ENCODE measurements at regions not wholly inside any gene's neighbourhood (a gene's known extent, or its start where the extent isn't known, plus 50 kb on each side); places are given as distances from the start of the nearest gene placed in this dataset.
"Not testable (repeated sequence)": the region's sequence is repeated elsewhere in the genome, so short reads cannot be mapped to it uniquely, and the experiment has no call there.

DNA sequence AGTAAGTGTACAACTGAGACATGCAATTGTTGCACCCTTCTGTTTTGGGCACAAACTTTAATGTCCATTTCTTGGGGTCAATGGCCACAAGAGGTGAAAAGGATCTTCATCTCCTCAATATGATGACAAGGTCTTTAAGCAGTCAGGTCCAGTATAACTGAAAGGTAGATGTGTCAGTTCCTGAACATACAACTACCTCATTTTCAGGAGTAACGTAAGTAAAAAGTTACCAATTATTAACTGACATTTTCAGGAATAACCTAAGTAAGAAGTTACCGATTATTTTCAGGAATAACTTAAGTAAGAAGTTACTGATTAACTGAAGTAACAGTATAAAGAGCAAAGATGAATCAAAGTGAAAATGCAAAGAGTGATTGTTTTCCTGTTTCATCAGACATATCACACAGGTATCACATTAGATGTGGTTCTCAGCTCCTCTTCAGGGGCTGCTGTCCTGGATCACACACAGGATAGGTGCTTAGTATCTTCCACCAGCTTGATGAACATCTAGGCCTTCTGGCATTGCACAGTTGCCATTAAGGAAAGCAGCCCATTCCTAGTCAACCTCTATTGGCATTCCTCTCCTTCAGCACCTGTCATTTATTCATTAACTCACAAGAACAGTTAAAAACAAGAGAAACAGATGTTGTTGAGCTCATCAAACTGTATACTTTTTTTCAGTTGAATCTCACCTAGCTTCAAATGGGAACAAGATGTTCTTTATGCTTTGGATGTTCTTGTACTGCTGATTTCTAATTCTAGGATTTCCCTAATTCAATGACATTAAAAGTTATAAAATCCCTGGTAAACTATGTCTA, 200.0 kb downstream of the FOXG1 start:
- DNase-seq (ENCODE audit: low read depth), result no peak
- TF ChIP-seq, protein P1, sequence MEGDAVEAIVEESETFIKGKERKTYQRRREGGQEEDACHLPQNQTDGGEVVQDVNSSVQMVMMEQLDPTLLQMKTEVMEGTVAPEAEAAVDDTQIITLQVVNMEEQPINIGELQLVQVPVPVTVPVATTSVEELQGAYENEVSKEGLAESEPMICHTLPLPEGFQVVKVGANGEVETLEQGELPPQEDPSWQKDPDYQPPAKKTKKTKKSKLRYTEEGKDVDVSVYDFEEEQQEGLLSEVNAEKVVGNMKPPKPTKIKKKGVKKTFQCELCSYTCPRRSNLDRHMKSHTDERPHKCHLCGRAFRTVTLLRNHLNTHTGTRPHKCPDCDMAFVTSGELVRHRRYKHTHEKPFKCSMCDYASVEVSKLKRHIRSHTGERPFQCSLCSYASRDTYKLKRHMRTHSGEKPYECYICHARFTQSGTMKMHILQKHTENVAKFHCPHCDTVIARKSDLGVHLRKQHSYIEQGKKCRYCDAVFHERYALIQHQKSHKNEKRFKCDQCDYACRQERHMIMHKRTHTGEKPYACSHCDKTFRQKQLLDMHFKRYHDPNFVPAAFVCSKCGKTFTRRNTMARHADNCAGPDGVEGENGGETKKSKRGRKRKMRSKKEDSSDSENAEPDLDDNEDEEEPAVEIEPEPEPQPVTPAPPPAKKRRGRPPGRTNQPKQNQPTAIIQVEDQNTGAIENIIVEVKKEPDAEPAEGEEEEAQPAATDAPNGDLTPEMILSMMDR (conservative IDR thresholded peaks at IDR 0.05; ENCODE audit: low read depth, low read length), result no peak
- no peak overlapping the region for H3K4me3 ChIP-seq (ENCODE audit: low read length)

DNA sequence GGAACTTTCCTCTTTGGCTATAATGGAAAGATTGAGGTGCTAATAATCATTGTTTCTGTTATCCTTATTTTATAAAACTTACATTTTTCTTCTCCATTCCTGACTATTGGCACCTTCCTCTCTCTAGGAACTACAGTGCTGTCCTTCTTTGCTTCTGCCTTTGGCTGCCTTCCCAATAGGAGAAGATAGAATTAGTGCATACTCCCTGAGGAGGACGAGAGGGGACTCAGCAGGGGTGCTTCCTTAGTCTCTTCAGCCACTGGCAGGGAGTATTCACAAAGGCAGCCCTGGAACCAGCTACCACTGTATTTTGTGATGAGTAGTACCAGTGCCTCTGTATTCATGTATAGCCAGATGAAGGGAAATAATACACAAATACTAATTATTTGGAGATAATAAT, 208.5 kb downstream of the FOXG1 start:
- no peak for DNase-seq (ENCODE audit: low read depth)
- H3K4me3 ChIP-seq (ENCODE audit: low read length), result no peak overlapping the region
- TF ChIP-seq, protein P1 (conservative IDR thresholded peaks at IDR 0.05; ENCODE audit: low read depth, low read length), result no peak

DNA sequence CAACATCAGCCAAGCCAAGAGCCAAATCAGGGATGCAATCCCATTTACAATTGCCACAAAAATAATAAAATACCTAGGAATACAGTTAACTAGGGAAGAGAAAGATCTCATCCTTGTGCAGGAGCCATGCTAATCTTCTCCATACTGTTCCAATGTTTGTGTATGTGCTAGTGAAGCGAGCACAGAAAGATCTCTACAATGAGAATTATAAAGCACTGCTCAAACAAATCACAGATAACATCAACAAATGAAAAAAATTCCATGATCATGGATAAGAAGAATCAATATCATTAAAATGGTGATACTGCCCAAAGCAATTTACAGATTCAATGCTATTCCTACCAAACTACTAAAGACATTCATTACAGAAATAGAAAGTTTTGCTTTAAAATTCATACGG, 215.6 kb downstream of the FOXG1 start:
- no peak for DNase-seq (ENCODE audit: low read depth)
- TF ChIP-seq, protein P1 (conservative IDR thresholded peaks at IDR 0.05; ENCODE audit: low read depth, low read length), result no peak
- no peak overlapping the region for H3K4me3 ChIP-seq (ENCODE audit: low read length)

DNA sequence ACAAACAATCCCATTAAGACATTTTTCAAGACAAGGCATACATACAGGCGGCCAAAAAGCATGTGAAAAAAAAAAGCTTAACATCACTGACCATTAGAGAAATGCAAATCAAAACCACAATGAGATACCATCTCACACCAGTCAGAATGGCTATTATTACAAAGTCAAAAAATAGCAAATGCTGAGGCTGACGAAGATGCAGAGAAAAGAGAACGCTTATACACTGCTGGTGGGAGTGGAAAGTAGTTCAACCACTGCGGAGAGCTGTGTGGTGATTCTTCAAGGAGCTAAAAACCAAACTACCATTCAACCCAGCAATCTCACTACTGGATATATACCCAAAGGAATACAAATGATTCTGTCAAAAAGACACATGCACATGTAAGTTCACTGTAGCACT, 216.7 kb downstream of the FOXG1 start:
- no peak for DNase-seq (ENCODE audit: low read depth)
- H3K4me3 ChIP-seq (ENCODE audit: low read length), result no peak overlapping the region
- TF ChIP-seq, protein P1 (conservative IDR thresholded peaks at IDR 0.05; ENCODE audit: low read depth, low read length), result no peak

DNA sequence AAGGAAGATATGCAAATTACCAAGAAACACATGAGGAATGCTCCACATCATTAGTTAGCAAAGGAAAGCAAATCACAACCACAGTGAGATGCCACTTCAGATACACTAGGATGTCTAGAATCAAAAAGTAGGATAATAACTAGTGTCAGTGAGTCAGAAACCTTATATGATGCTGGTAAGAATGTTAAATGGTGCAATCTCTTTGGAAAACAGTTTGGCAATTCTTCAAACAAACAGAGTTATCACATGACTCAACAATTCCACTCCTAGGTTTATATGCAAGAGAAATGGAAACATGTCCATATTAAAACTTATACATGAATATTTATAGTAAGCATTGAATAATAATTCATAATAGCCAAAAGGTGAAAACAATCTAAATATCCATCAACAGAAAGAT, 220.9 kb downstream of the FOXG1 start:
- DNase-seq (ENCODE audit: low read depth), result no peak
- no peak overlapping the region for H3K4me3 ChIP-seq (ENCODE audit: low read length)
- TF ChIP-seq, protein P1 (conservative IDR thresholded peaks at IDR 0.05; ENCODE audit: low read depth, low read length), result no peak

DNA sequence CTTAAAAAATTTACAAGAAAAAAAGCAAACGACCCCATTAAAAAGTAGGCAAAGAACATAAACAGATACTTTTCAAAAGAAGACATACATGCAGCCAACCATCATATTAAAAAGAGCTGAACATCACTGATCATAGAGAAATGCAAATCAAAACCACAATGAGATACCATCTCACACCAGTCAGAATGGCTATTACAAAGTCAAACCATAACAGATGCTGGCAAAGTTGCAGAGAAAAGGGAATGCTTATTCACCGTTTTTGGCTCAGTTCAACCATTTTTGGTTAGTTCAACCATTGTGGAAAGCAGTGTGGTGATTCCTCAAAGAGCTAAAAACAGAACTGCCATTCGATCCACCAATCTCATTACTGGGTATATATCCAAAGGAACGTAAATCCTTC, 230.6 kb downstream of the FOXG1 start:
- not testable (repeated sequence) for DNase-seq (ENCODE audit: low read depth); H3K4me3 ChIP-seq (ENCODE audit: low read length)

DNA sequence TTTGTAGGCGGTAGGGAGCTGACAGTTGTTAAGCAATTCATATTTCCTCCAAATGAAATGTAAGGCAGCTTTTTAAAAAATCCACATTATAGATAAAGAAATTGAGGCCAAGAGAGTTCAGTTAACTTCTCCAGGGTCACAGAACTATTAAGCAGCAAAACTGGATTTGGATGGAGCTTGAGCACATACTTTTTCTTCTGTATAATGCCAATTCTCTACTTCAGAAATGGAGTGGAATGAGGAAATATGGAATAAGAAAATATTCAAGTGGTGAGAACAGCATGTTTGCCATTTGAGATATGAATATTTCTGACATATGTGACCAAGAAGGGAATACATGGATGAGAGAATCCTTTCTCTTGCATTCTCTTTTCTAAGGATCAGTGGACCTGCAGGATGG, 233.1 kb downstream of the FOXG1 start:
- DNase-seq (ENCODE audit: low read depth), result no peak
- TF ChIP-seq, protein P1 (conservative IDR thresholded peaks at IDR 0.05; ENCODE audit: low read depth, low read length), result no peak
- no peak overlapping the region for H3K4me3 ChIP-seq (ENCODE audit: low read length)

Measured in retinal pigment epithelial cell (primary cell).